SK-N-SH treated with all-trans-retinoic acid at 6 μM for 48 hours (cell line): ENCODE measurements at regions not wholly inside any gene's neighbourhood (a gene's known extent, or its start where the extent isn't known, plus 50 kb on each side); places are given as distances from the start of the nearest gene placed in this dataset.

Source experiments
- ATAC-seq: fragments of 200-7000 bp; cut with Tn5 transposase; 3 replicates; pipeline ENCODE4 v1.9.1; 2020; ENCODE audit warnings: mild to moderate bottlenecking, moderate library complexity
- ARNTL ChIP-seq: fragments of 450-650 bp; formaldehyde crosslinking; IDR thresholded peaks from 2 replicates; pipeline ENCODE4 v1.5.0; 2020; ENCODE audit warnings: low read depth, mild to moderate bottlenecking, moderate library complexity, borderline replicate concordance
- ESRRG ChIP-seq: fragments of 250-450 bp; sonication (Bioruptor Pico); IDR thresholded peaks from 2 replicates; pipeline ENCODE4 v1.6.1; 2021; ENCODE audit warnings: mild to moderate bottlenecking
- GLIS3 ChIP-seq: fragments of 250-450 bp; sonication (Bioruptor Pico); IDR thresholded peaks from 2 replicates; pipeline ENCODE4 v1.5.0; 2020; ENCODE audit warnings: mild to moderate bottlenecking, moderate library complexity
- ISL1 ChIP-seq: fragments of 250-450 bp; sonication (Bioruptor Pico); IDR thresholded peaks from 2 replicates; pipeline ENCODE4 v2.1.2; 2022; ENCODE audit warnings: mild to moderate bottlenecking, moderate library complexity
- OSR1 ChIP-seq: fragments of 250-450 bp; sonication (Bioruptor Pico); IDR thresholded peaks from 2 replicates; pipeline ENCODE4 v1.8.0; 2022; ENCODE audit warnings: moderate library complexity, mild to moderate bottlenecking, inconsistent platforms
- ZC3H10 ChIP-seq: fragments of 250-450 bp; sonication (Bioruptor Pico); IDR thresholded peaks from 2 replicates; pipeline ENCODE4 v1.5.1; 2021; ENCODE audit warnings: mild to moderate bottlenecking, moderate library complexity
- ZFP3 ChIP-seq: fragments of 250-450 bp; sonication (Bioruptor Pico); IDR thresholded peaks from 2 replicates; pipeline ENCODE4 v1.5.0; 2020; ENCODE audit warnings: mild to moderate bottlenecking, moderate library complexity
- ZNF70 ChIP-seq: fragments of 450-650 bp; formaldehyde crosslinking; IDR thresholded peaks from 2 replicates; pipeline ENCODE4 v1.5.0; 2020; ENCODE audit warnings: mild to moderate bottlenecking, moderate library complexity
- TF ChIP-seq, protein P1 (sequence below): fragments of 250-450 bp; sonication (Bioruptor Pico); IDR thresholded peaks from 2 replicates; pipeline ENCODE4 v1.8.0; 2020; ENCODE audit warnings: mild to moderate bottlenecking, moderate library complexity, borderline replicate concordance
- TF ChIP-seq, protein P2 (sequence below): fragments of 250-450 bp; sonication (Bioruptor Pico); IDR thresholded peaks from 2 replicates; pipeline ENCODE4 v1.5.0; 2020; ENCODE audit warnings: mild to moderate bottlenecking, moderate library complexity
- TF ChIP-seq, protein P3 (sequence below): fragments of 250-450 bp; sonication (Bioruptor Pico); IDR thresholded peaks from 2 replicates; pipeline ENCODE4 v1.5.1; 2020; ENCODE audit warnings: low read depth, mild to moderate bottlenecking, moderate library complexity
- TF ChIP-seq, protein P4 (sequence below): fragments of 250-450 bp; sonication (Bioruptor Pico); IDR thresholded peaks from 2 replicates; pipeline ENCODE4 v1.5.1; 2021; ENCODE audit warnings: mild to moderate bottlenecking, moderate library complexity
- TF ChIP-seq, protein P5 (sequence below): fragments of 250-450 bp; sonication (Bioruptor Pico); IDR thresholded peaks from 2 replicates; pipeline ENCODE4 v1.8.0; 2021; ENCODE audit warnings: low read depth, mild to moderate bottlenecking, moderate library complexity, borderline replicate concordance

DNA sequence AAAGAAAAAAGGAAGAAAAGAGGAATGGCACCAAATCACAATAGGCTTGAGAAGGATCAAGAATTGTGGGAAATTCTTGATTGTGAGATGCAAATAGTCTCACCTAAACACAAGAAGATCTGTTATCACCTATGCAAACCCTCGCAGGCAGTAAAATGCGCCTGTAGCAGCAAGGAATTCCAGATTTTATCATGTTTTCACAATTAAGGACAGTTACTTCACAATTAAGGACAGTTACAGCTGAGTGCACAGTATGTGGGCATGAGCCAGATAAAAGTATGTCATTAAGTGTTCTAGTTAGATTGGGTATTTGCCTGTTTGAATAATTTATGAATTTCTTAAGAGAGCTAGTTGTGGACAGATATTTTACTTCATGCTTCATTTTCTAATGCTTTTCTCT, 336.2 kb downstream of the CDC14C start:
- no peak for ATAC-seq
- TF ChIP-seq ZNF70 (CRISPR knock-in tag) (no peak), ARNTL (no peak)
- TF ChIP-seq, protein P1, sequence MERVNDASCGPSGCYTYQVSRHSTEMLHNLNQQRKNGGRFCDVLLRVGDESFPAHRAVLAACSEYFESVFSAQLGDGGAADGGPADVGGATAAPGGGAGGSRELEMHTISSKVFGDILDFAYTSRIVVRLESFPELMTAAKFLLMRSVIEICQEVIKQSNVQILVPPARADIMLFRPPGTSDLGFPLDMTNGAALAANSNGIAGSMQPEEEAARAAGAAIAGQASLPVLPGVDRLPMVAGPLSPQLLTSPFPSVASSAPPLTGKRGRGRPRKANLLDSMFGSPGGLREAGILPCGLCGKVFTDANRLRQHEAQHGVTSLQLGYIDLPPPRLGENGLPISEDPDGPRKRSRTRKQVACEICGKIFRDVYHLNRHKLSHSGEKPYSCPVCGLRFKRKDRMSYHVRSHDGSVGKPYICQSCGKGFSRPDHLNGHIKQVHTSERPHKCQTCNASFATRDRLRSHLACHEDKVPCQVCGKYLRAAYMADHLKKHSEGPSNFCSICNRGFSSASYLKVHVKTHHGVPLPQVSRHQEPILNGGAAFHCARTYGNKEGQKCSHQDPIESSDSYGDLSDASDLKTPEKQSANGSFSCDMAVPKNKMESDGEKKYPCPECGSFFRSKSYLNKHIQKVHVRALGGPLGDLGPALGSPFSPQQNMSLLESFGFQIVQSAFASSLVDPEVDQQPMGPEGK (CRISPR knock-in tag): no peak
- TF ChIP-seq, protein P2, sequence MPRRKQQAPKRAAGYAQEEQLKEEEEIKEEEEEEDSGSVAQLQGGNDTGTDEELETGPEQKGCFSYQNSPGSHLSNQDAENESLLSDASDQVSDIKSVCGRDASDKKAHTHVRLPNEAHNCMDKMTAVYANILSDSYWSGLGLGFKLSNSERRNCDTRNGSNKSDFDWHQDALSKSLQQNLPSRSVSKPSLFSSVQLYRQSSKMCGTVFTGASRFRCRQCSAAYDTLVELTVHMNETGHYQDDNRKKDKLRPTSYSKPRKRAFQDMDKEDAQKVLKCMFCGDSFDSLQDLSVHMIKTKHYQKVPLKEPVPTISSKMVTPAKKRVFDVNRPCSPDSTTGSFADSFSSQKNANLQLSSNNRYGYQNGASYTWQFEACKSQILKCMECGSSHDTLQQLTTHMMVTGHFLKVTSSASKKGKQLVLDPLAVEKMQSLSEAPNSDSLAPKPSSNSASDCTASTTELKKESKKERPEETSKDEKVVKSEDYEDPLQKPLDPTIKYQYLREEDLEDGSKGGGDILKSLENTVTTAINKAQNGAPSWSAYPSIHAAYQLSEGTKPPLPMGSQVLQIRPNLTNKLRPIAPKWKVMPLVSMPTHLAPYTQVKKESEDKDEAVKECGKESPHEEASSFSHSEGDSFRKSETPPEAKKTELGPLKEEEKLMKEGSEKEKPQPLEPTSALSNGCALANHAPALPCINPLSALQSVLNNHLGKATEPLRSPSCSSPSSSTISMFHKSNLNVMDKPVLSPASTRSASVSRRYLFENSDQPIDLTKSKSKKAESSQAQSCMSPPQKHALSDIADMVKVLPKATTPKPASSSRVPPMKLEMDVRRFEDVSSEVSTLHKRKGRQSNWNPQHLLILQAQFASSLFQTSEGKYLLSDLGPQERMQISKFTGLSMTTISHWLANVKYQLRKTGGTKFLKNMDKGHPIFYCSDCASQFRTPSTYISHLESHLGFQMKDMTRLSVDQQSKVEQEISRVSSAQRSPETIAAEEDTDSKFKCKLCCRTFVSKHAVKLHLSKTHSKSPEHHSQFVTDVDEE: no peak

DNA sequence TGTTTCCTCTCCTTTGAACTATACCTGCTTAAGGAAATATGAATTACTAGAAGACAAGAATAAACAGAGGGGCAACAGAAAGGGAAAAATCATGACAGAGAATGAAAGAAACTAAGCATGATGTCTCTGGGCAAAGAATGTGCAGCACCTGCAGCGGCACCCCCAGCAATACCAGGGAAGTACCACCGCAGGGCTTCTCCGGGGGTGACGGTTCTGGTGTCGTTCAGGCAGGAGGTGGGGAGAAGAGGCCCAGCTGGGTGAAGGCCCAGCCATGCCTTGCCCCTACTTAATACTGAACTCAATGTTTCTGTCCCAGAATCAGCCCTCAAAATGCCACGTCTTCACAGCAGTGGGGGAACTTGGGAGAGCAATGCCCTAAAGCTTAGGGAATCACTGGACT, 337.6 kb downstream of the CDC14C start:
- ATAC-seq: no peak
- TF ChIP-seq ZFP3 (CRISPR knock-in tag): no peak
- TF ChIP-seq, protein P3, sequence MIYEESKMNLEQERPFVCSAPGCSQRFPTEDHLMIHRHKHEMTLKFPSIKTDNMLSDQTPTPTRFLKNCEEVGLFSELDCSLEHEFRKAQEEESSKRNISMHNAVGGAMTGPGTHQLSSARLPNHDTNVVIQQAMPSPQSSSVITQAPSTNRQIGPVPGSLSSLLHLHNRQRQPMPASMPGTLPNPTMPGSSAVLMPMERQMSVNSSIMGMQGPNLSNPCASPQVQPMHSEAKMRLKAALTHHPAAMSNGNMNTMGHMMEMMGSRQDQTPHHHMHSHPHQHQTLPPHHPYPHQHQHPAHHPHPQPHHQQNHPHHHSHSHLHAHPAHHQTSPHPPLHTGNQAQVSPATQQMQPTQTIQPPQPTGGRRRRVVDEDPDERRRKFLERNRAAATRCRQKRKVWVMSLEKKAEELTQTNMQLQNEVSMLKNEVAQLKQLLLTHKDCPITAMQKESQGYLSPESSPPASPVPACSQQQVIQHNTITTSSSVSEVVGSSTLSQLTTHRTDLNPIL (CRISPR knock-in tag): no peak
- TF ChIP-seq, protein P2: no peak
- TF ChIP-seq, protein P4, sequence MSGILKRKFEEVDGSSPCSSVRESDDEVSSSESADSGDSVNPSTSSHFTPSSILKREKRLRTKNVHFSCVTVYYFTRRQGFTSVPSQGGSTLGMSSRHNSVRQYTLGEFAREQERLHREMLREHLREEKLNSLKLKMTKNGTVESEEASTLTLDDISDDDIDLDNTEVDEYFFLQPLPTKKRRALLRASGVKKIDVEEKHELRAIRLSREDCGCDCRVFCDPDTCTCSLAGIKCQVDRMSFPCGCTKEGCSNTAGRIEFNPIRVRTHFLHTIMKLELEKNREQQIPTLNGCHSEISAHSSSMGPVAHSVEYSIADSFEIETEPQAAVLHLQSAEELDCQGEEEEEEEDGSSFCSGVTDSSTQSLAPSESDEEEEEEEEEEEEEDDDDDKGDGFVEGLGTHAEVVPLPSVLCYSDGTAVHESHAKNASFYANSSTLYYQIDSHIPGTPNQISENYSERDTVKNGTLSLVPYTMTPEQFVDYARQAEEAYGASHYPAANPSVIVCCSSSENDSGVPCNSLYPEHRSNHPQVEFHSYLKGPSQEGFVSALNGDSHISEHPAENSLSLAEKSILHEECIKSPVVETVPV: no peak
- no peak for TF ChIP-seq ESRRG (CRISPR knock-in tag)
- no peak for TF ChIP-seq GLIS3
- TF ChIP-seq ISL1 (CRISPR knock-in tag): no peak
- TF ChIP-seq, protein P5, sequence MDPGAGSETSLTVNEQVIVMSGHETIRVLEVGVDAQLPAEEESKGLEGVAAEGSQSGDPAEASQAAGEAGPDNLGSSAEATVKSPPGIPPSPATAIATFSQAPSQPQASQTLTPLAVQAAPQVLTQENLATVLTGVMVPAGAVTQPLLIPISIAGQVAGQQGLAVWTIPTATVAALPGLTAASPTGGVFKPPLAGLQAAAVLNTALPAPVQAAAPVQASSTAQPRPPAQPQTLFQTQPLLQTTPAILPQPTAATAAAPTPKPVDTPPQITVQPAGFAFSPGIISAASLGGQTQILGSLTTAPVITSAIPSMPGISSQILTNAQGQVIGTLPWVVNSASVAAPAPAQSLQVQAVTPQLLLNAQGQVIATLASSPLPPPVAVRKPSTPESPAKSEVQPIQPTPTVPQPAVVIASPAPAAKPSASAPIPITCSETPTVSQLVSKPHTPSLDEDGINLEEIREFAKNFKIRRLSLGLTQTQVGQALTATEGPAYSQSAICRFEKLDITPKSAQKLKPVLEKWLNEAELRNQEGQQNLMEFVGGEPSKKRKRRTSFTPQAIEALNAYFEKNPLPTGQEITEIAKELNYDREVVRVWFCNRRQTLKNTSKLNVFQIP (CRISPR knock-in tag): no peak
- TF ChIP-seq, protein P1 (CRISPR knock-in tag): no peak
- TF ChIP-seq OSR1 (CRISPR knock-in tag): no peak
- TF ChIP-seq ZC3H10 (CRISPR knock-in tag): no peak

DNA sequence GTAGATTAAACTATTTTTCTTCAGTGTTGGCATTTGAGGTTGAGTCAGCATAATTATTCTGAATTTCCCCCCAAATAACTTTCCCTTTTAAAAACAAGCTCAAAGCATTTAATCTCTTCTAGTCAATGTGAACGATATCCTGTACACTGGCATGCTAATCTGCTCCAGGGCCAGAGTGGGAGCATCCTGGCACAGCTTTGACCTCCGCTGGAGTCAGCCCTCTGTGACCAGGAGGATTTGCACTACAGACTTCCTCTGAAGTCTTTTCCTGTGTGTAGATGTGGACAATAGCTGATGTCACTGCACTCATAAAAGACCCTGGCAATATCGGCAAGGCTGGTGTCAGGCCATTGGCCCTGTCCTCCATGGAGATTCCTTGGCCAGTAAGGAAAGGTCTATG, 340.2 kb downstream of the CDC14C start:
- no peak for TF ChIP-seq ISL1 (CRISPR knock-in tag)
- TF ChIP-seq, protein P4: no peak
- ATAC-seq: no peak
